GM19463 (cell line): ENCODE measurements at regions not wholly inside any gene's neighbourhood (a gene's known extent, or its start where the extent isn't known, plus 50 kb on each side); places are given as distances from the start of the nearest gene placed in this dataset.

ENCODE experiments used
- ATAC-seq: cut with Tn5 transposase; IDR thresholded peaks from one replicate; pipeline ENCODE4 v1.9.1; 2021; ENCODE audit warnings: mild to moderate bottlenecking, moderate library complexity; ENCODE audit not compliant: unreplicated experiment

- ATAC-seq, result no peak
Observed at GRCh38 chr4:63817196-63817865, 591.9 kb downstream of the TECRL start.

- ATAC-seq, result no peak
Observed at GRCh38 chr4:63814171-63814964, 594.9 kb downstream of the TECRL start.

- no peak for ATAC-seq
Observed at GRCh38 chr4:63799166-63799565, 610.1 kb downstream of the TECRL start.

GRCh38 chr4:63795301-63795700, 613.9 kb downstream of the TECRL start:
- ATAC-seq, result no peak

GRCh38 chr4:63790377-63790776, 618.9 kb downstream of the TECRL start:
- no peak for ATAC-seq

GRCh38 chr4:63788271-63788670, 621.0 kb downstream of the TECRL start:
- no peak for ATAC-seq

- ATAC-seq, result no peak
Observed at GRCh38 chr4:63787326-63787725, 621.9 kb downstream of the TECRL start.

- ATAC-seq, result no peak
Observed at GRCh38 chr4:63786171-63786570, 623.1 kb downstream of the TECRL start.

GRCh38 chr4:63784822-63785221, 624.4 kb downstream of the TECRL start:
- ATAC-seq, result no peak

- ATAC-seq, result no peak
Observed at GRCh38 chr4:63777601-63778000, 631.6 kb downstream of the TECRL start.

GRCh38 chr4:63764400-63764799, 644.9 kb downstream of the TECRL start:
- no peak for ATAC-seq

GRCh38 chr4:63757929-63758328, 651.3 kb downstream of the TECRL start:
- ATAC-seq, result no peak

- no peak for ATAC-seq
Observed at GRCh38 chr4:63742882-63743281, 666.4 kb downstream of the TECRL start.

- no peak for ATAC-seq
Observed at GRCh38 chr4:63729519-63729918, 679.7 kb downstream of the TECRL start.

- no peak for ATAC-seq
Observed at GRCh38 chr4:63728480-63729177, 680.6 kb downstream of the TECRL start.

- no peak for ATAC-seq
Observed at GRCh38 chr4:63717384-63717783, 691.9 kb downstream of the TECRL start.

- no peak for ATAC-seq
Observed at GRCh38 chr4:63708661-63709060, 700.6 kb downstream of the TECRL start.

GRCh38 chr4:63700569-63700968, 708.7 kb downstream of the TECRL start:
- ATAC-seq, result no peak

- ATAC-seq, result no peak
Observed at GRCh38 chr4:63693321-63693720, 715.9 kb downstream of the TECRL start.

GRCh38 chr4:63678358-63678931, 730.8 kb downstream of the TECRL start:
- no peak for ATAC-seq

- ATAC-seq, result no peak
Observed at GRCh38 chr4:63670735-63671134, 738.5 kb downstream of the TECRL start.
